Activated CD8-positive, alpha-beta T cell treated with anti-CD3 and anti-CD28 coated beads for 36 hours (primary cell): ENCODE measurements at regions not wholly inside any gene's neighbourhood (a gene's known extent, or its start where the extent isn't known, plus 50 kb on each side); places are given as distances from the start of the nearest gene placed in this dataset.

Source experiments
- ATAC-seq: fragments of 200-7000 bp; cut with Tn5 transposase; one replicate; pipeline ENCODE4 v1.10.0; 2021; ENCODE audit warnings: mild to moderate bottlenecking, moderate library complexity
- CTCF ChIA-PET: fragments of 350-600 bp; sonication (Branson Sonifier 250); formaldehyde crosslinking; loops from one replicate; lab custom pipeline; 2021; ENCODE audit warnings: antibody characterized with exemption; lab: Charles Lee
- POLR2A ChIA-PET: fragments of 350-600 bp; sonication (Branson Sonifier 250); formaldehyde crosslinking; loops from one replicate; lab custom pipeline; 2021; ENCODE audit warnings: antibody characterized with exemption; lab: Charles Lee
- DNase-seq: peaks from one replicate; pipeline ENCODE4 v3.0.0-alpha.2; 2020
- H3K27ac Mint-ChIP-seq: one replicate; pipeline ENCODE4 v1.8.0; 2021; ENCODE audit warnings: mild to moderate bottlenecking, mixed read lengths
- H3K27me3 Mint-ChIP-seq: one replicate; pipeline ENCODE4 v1.8.0; 2021; ENCODE audit warnings: mixed read lengths
- H3K36me3 Mint-ChIP-seq: one replicate; pipeline ENCODE4 v1.8.0; 2021; ENCODE audit warnings: low read depth, mixed read lengths
- H3K4me1 Mint-ChIP-seq: one replicate; pipeline ENCODE4 v1.8.0; 2021; ENCODE audit warnings: low read depth, mixed read lengths
- H3K4me3 Mint-ChIP-seq: one replicate; pipeline ENCODE4 v1.8.0; 2021; ENCODE audit warnings: mild to moderate bottlenecking, moderate library complexity, mixed read lengths
- H3K9me3 Mint-ChIP-seq: one replicate; pipeline ENCODE4 v1.8.0; 2021; ENCODE audit warnings: mixed read lengths
- CTCF ChIP-seq: fragments of 200-600 bp; IDR thresholded peaks from one replicate; pipeline ENCODE4 v1.8.0; 2022; ENCODE audit warnings: antibody characterized with exemption, mild to moderate bottlenecking
- intact Hi-C: fragments of 100-400 bp; cut with micrococcal nuclease; formaldehyde crosslinking; loops from one replicate; pipeline ENCODE4 v1.10.0; 2022

- no peak overlapping the region for H3K4me3 Mint-ChIP-seq
- CTCF ChIA-PET = no interaction called here
- POLR2A ChIA-PET = no interaction called here
- TF ChIP-seq CTCF = no peak
- intact Hi-C loops = no loop called here
- no peaks in the 10 kb centered on the region for H3K4me1 Mint-ChIP-seq
- ATAC-seq = no peak
- H3K36me3 Mint-ChIP-seq = no peaks in the 10 kb centered on the region
- peaks cover 4% of the 10 kb centered on the region for H3K27me3 Mint-ChIP-seq
- H3K27ac Mint-ChIP-seq = no peak overlapping the region
- no peaks in the 10 kb centered on the region for H3K9me3 Mint-ChIP-seq
- no peak for DNase-seq
These were observed 440.4 kb downstream of the EFNA5 start for GRCh38 chr5:107230367-107230766.

- ChIA-PET CTCF (interaction anchor here (0.7 kb wide), 1 partner anchor 416 kb away, joined by 3 read pairs; no protein-coding TSS in a partner anchor), POLR2A (no interaction called here)
- DNase-seq = no peak
- intact Hi-C loops = no loop called here
- Mint-ChIP-seq H3K36me3 (no peaks in the 10 kb centered on the region), H3K9me3 (no peaks in the 10 kb centered on the region), H3K4me3 (no peak overlapping the region), H3K4me1 (no peaks in the 10 kb centered on the region), H3K27me3 (peaks cover 4% of the 10 kb centered on the region), H3K27ac (no peak overlapping the region)
- no peak for TF ChIP-seq CTCF
- ATAC-seq = no peak
These were observed 442.5 kb downstream of the EFNA5 start for GRCh38 chr5:107228226-107228625.

GRCh38 chr5:107224272-107224671, 446.5 kb downstream of the EFNA5 start:
- DNase-seq (no peak), ATAC-seq (no peak)
- H3K4me3 Mint-ChIP-seq = no peak overlapping the region
- ChIA-PET POLR2A (no interaction called here), CTCF (no interaction called here)
- H3K9me3 Mint-ChIP-seq = no peaks in the 10 kb centered on the region
- H3K36me3 Mint-ChIP-seq = no peaks in the 10 kb centered on the region
- intact Hi-C loops = no loop called here
- TF ChIP-seq CTCF = no peak
- H3K27ac Mint-ChIP-seq = no peak overlapping the region
- H3K27me3 Mint-ChIP-seq = peaks cover 4% of the 10 kb centered on the region
- H3K4me1 Mint-ChIP-seq = no peaks in the 10 kb centered on the region

- no peak for DNase-seq
- TF ChIP-seq CTCF = no peak
- Mint-ChIP-seq H3K27ac (no peak overlapping the region), H3K4me3 (no peak overlapping the region), H3K9me3 (no peaks in the 10 kb centered on the region), H3K27me3 (peaks cover 4% of the 10 kb centered on the region), H3K4me1 (no peaks in the 10 kb centered on the region), H3K36me3 (no peaks in the 10 kb centered on the region)
- ChIA-PET POLR2A (no interaction called here), CTCF (no interaction called here)
- intact Hi-C loops = no loop called here
- no peak for ATAC-seq
These were observed 447.7 kb downstream of the EFNA5 start for GRCh38 chr5:107223066-107223465.

GRCh38 chr5:107219993-107220392, 450.7 kb downstream of the EFNA5 start:
- no peak overlapping the region for H3K4me3 Mint-ChIP-seq
- H3K36me3 Mint-ChIP-seq = no peaks in the 10 kb centered on the region
- peaks cover 2% of the 10 kb centered on the region for H3K9me3 Mint-ChIP-seq
- H3K27ac Mint-ChIP-seq = no peak overlapping the region
- ChIA-PET CTCF (no interaction called here), POLR2A (no interaction called here)
- intact Hi-C loops = no loop called here
- no peaks in the 10 kb centered on the region for H3K27me3 Mint-ChIP-seq
- H3K4me1 Mint-ChIP-seq = no peaks in the 10 kb centered on the region
- ATAC-seq (no peak), DNase-seq (no peak)
- TF ChIP-seq CTCF = no peak
